HepG2 (cell line): ENCODE measurements at regions not wholly inside any gene's neighbourhood (a gene's known extent, or its start where the extent isn't known, plus 50 kb on each side); places are given as distances from the start of the nearest gene placed in this dataset.

Experiments used
- ATAC-seq: fragments of 200-7000 bp; cut with Tn5 transposase; 3 replicates; pipeline ENCODE4 v1.9.1; 2020; ENCODE audit warnings: mild to moderate bottlenecking, moderate library complexity
- BruUV-seq: library from RNA; stranded (reverse); fragments of 400-500 nt; replicated peaks from 2 replicates; lab custom pipeline; 2021; lab: Mats Ljungman, UMichigan
- CTCF ChIA-PET: fragments of 300-600 bp; formaldehyde crosslinking; extraction: SDS; loops from one replicate; lab custom pipeline; 2021; ENCODE audit warnings: low total read pairs, inconsistent platforms, low intra/inter-chr PET ratio; lab: Yijun Ruan, JAX
- POLR2A ChIA-PET: fragments of 350-600 bp; sonication (Branson Sonifier 250); formaldehyde crosslinking; loops from one replicate; lab custom pipeline; 2020; ENCODE audit warnings: antibody characterized with exemption, inconsistent platforms; lab: Yijun Ruan, JAX
- DNase-seq: peaks from one replicate; pipeline ENCODE4 v3.0.0-alpha.2; 2015; ENCODE audit warnings: low spot score
- FAIRE-seq: peaks from 3 replicates; lab custom pipeline; 2011; peaks lifted over from hg19 to GRCh38; lab: Jason Lieb, UNC
- H2AFZ ChIP-seq: one replicate; pipeline ENCODE4 v1.6.1; 2011; ENCODE audit warnings: low read length, inconsistent platforms
- H3K27ac ChIP-seq: fragments of 300-600 bp; 3 replicates; pipeline ENCODE4 v1.8.0; 2011; ENCODE audit warnings: mixed run types, mild to moderate bottlenecking, mixed read lengths, low read length, inconsistent platforms; ENCODE audit not compliant: insufficient read depth; ENCODE audit errors: extremely low read length
- H3K27me3 ChIP-seq, 2 experiments: fragments of 200-600 bp in 1 of 2; 2 replicates in 1 of 2; 3 replicates in 1 of 2; pipeline versions ENCODE4 v1.6.0 to v1.8.0; 2011; ENCODE audit warnings: low read length in 2 of 2, mild to moderate bottlenecking in 2 of 2, moderate library complexity in 2 of 2, inconsistent platforms in 1 of 2; ENCODE audit not compliant: insufficient read depth in 2 of 2, control insufficient read depth in 1 of 2
- H3K36me3 ChIP-seq, 2 experiments: fragments of 200-600 bp in 1 of 2; replicated peaks in 1 of 2; 2 replicates in 1 of 2; 3 replicates in 1 of 2; pipeline versions ENCODE4 v1.5.1 to v1.8.0; 2011; ENCODE audit warnings: low read length in 2 of 2, inconsistent platforms in 1 of 2; ENCODE audit not compliant: insufficient read depth in 2 of 2, control insufficient read depth in 1 of 2
- H3K4me1 ChIP-seq: 2 replicates; pipeline ENCODE4 v1.5.1; 2012; ENCODE audit warnings: low read length, inconsistent platforms; ENCODE audit not compliant: insufficient read depth
- H3K4me2 ChIP-seq: 2 replicates; pipeline ENCODE4 v1.6.0; 2011; ENCODE audit warnings: low read depth, low read length, inconsistent platforms
- H3K4me3 ChIP-seq, 3 experiments: fragments of 200-600 bp in 1 of 3; sonication (generic), shearing (Covaris generic) in 1 of 3; replicated peaks in 1 of 3; 2 replicates each; pipeline ENCODE4 v1.5.1; 2011 to 2016; ENCODE audit warnings: low read length in 3 of 3, inconsistent platforms in 2 of 3, low read depth in 2 of 3, mild to moderate bottlenecking in 2 of 3, control low read depth in 1 of 3, mixed read lengths in 1 of 3; ENCODE audit not compliant: insufficient read depth in 1 of 3
- H3K79me2 ChIP-seq: one replicate; pipeline ENCODE4 v1.6.1; 2011; ENCODE audit warnings: low read length, inconsistent platforms; ENCODE audit not compliant: insufficient read depth
- H3K9ac ChIP-seq: 2 replicates; pipeline ENCODE4 v1.6.0; 2011; ENCODE audit warnings: mild to moderate bottlenecking, low read depth, low read length, inconsistent platforms; ENCODE audit not compliant: insufficient read depth
- H3K9me3 ChIP-seq: 2 replicates; pipeline ENCODE4 v1.5.1; 2012; ENCODE audit warnings: mild to moderate bottlenecking, low read length
- H4K20me1 ChIP-seq: 2 replicates; pipeline ENCODE4 v1.6.0; 2011; ENCODE audit warnings: inconsistent platforms, mild to moderate bottlenecking, low read length, moderate library complexity; ENCODE audit not compliant: insufficient read depth
- IKZF1 ChIP-seq: fragments of 450-650 bp; IDR thresholded peaks from 2 replicates; pipeline ENCODE4 v1.7.1; 2016
- IKZF4 ChIP-seq: sonication (generic); formaldehyde crosslinking; IDR thresholded peaks from 2 replicates; pipeline ENCODE4 v1.5.1; 2020; ENCODE audit warnings: borderline replicate concordance, mild to moderate bottlenecking, low read depth, missing genetic modification reagents; ENCODE audit errors: not compliant biosample characterization
- MED1 ChIP-seq: sonication (generic); formaldehyde crosslinking; IDR thresholded peaks from 2 replicates; pipeline ENCODE4 v1.4.0; 2020; ENCODE audit warnings: missing genetic modification reagents
- MTA1 ChIP-seq: sonication (generic); formaldehyde crosslinking; IDR thresholded peaks from 2 replicates; pipeline ENCODE4 v1.4.0; 2020; ENCODE audit warnings: missing genetic modification reagents, mild to moderate bottlenecking, borderline replicate concordance
- REST ChIP-seq, 2 experiments: IDR thresholded peaks; 2 replicates each; pipeline ENCODE4 v1.6.1; 2011 to 2012; ENCODE audit warnings: low read length in 2 of 2, borderline replicate concordance in 1 of 2, low read depth in 1 of 2, mild to moderate bottlenecking in 1 of 2, moderate library complexity in 1 of 2
- SUZ12 ChIP-seq: fragments of 150-350 bp; IDR thresholded peaks from 2 replicates; pipeline ENCODE4 v1.6.1; 2014; ENCODE audit warnings: low read depth, low read length
- ZNF274 ChIP-seq: sonication (generic); formaldehyde crosslinking; IDR thresholded peaks from 2 replicates; pipeline ENCODE4 v1.5.1; 2020; ENCODE audit warnings: mild to moderate bottlenecking, missing genetic modification reagents
- ZNF275 ChIP-seq: sonication (generic); formaldehyde crosslinking; IDR thresholded peaks from 2 replicates; pipeline ENCODE4 v1.8.0; 2022; ENCODE audit warnings: missing genetic modification reagents, mild to moderate bottlenecking, inconsistent platforms, borderline replicate concordance
- ZNF572 ChIP-seq: sonication (generic); formaldehyde crosslinking; IDR thresholded peaks from 2 replicates; pipeline ENCODE4 v1.5.1; 2020; ENCODE audit warnings: mild to moderate bottlenecking, missing genetic modification reagents
- ZNF75D ChIP-seq: sonication (generic); formaldehyde crosslinking; IDR thresholded peaks from 2 replicates; pipeline ENCODE4 v1.8.1; 2023; ENCODE audit warnings: missing genetic modification reagents, mild to moderate bottlenecking, borderline replicate concordance
- ZNF770 ChIP-seq: sonication (generic); formaldehyde crosslinking; IDR thresholded peaks from 2 replicates; pipeline ENCODE4 v1.5.0; 2020; ENCODE audit warnings: mild to moderate bottlenecking, missing genetic modification reagents
- WGBS: methylation state at CpG from one replicate; pipeline ENCODE4 v1.1.6; 2017; ENCODE audit warnings: low lambda C conversion rate; 5-methylcytosine and 5-hydroxymethylcytosine counted together
- in situ Hi-C: cut with HindIII; loops from 2 replicates; pipeline ENCODE4 v1.10.0; 2017; ENCODE audit warnings: low pct_unique_long_range_greater_than_20kb; ENCODE audit not compliant: extremely low pct_ligation_motif_present
- intact Hi-C: fragments of 100-400 bp; cut with micrococcal nuclease; formaldehyde crosslinking; loops from one replicate; pipeline ENCODE4 v1.10.0; 2022; ENCODE audit not compliant: unreplicated experiment

GRCh38 chr18:43664487-43665008 is 387.3 kb upstream of the SYT4 start:
- intact Hi-C loops (no loop called here), in situ Hi-C loops (no loop called here)
- no TSS peak for BruUV-seq
- 2% methylated on average over 3 of the region's 3 CpGs for WGBS
- POLR2A ChIA-PET: no interaction called here
- no peaks in the 10 kb centered on the region for H3K4me1 ChIP-seq
- no peaks in the 10 kb centered on the region for H3K27me3 ChIP-seq
- no peaks in the 10 kb centered on the region for H3K79me2 ChIP-seq
- FAIRE-seq (no peak), DNase-seq (no peak), ATAC-seq (no peak)
- H3K9ac ChIP-seq: no peak overlapping the region
- TF ChIP-seq ZNF572 (no peak), ZNF275 (no peak), IKZF4 (no peak), MED1 (CRISPR knock-in tag) (no peak), ZNF274 (no peak), SUZ12 (no peak)
- no peaks in the 10 kb centered on the region for H3K36me3 ChIP-seq
- H2AFZ ChIP-seq: no peak overlapping the region
- CTCF ChIA-PET: no interaction called here
- no peaks in the 10 kb centered on the region for H4K20me1 ChIP-seq
- no peak overlapping the region for H3K4me3 ChIP-seq
- H3K4me2 ChIP-seq: no peak overlapping the region
- no peak overlapping the region for H3K27ac ChIP-seq
- H3K9me3 ChIP-seq: peaks cover 11% of the 10 kb centered on the region; the same call in 1 of the 2 replicates

- Histone ChIP-seq H3K4me1 (no peaks in the 10 kb centered on the region), H2AFZ (no peak overlapping the region), H3K36me3 (no peaks in the 10 kb centered on the region), H3K4me2 (no peak overlapping the region), H3K27ac (no peak overlapping the region), H4K20me1 (no peaks in the 10 kb centered on the region), H3K9me3 (peaks cover 17% of the 10 kb centered on the region; the same call in 1 of the 2 replicates), H3K9ac (no peak overlapping the region), H3K27me3 (no peaks in the 10 kb centered on the region), H3K4me3 (no peak overlapping the region), H3K79me2 (no peaks in the 10 kb centered on the region)
- no peak for FAIRE-seq
- intact Hi-C loops (no loop called here), in situ Hi-C loops (no loop called here)
- ChIA-PET POLR2A (no interaction called here), CTCF (no interaction called here)
- BruUV-seq: no TSS peak
- ATAC-seq: no peak
- 3% methylated on average over 3 of the region's 3 CpGs for WGBS
- no peak for DNase-seq
- no peak for TF ChIP-seq IKZF1
- TF ChIP-seq REST (IDR thresholded peaks at IDR 0.05; ENCODE audit: borderline replicate concordance in 1 of 2, low read depth in 1 of 2, low read length in 2 of 2): no peak
- no peak for TF ChIP-seq ZNF75D (CRISPR knock-in tag)
- no peak for TF ChIP-seq MTA1
- no peak for TF ChIP-seq ZNF770 (CRISPR knock-in tag)
These were observed 388.0 kb upstream of the SYT4 start for GRCh38 chr18:43665105-43665788.
